HEK293 (cell line): ENCODE measurements at regions not wholly inside any gene's neighbourhood (a gene's known extent, or its start where the extent isn't known, plus 50 kb on each side); places are given as distances from the start of the nearest gene placed in this dataset.
"Not testable (repeated sequence)": the region's sequence is repeated elsewhere in the genome, so short reads cannot be mapped to it uniquely, and the experiment has no call there.

ENCODE experiments used
- SP2 ChIP-seq: fragments of 450-650 bp; formaldehyde crosslinking; IDR thresholded peaks from 2 replicates; pipeline ENCODE4 v1.5.1; 2016; ENCODE audit warnings: missing biosample characterization, missing genetic modification characterization
- ZNF248 ChIP-seq: fragments of 450-650 bp; formaldehyde crosslinking; IDR thresholded peaks from 2 replicates; pipeline ENCODE4 v1.5.1; 2017; ENCODE audit warnings: missing biosample characterization, missing genetic modification characterization
- ZNF670 ChIP-seq: fragments of 450-650 bp; formaldehyde crosslinking; IDR thresholded peaks from 2 replicates; pipeline ENCODE4 v1.5.1; 2016; ENCODE audit warnings: missing biosample characterization, missing genetic modification characterization, low read depth

DNA sequence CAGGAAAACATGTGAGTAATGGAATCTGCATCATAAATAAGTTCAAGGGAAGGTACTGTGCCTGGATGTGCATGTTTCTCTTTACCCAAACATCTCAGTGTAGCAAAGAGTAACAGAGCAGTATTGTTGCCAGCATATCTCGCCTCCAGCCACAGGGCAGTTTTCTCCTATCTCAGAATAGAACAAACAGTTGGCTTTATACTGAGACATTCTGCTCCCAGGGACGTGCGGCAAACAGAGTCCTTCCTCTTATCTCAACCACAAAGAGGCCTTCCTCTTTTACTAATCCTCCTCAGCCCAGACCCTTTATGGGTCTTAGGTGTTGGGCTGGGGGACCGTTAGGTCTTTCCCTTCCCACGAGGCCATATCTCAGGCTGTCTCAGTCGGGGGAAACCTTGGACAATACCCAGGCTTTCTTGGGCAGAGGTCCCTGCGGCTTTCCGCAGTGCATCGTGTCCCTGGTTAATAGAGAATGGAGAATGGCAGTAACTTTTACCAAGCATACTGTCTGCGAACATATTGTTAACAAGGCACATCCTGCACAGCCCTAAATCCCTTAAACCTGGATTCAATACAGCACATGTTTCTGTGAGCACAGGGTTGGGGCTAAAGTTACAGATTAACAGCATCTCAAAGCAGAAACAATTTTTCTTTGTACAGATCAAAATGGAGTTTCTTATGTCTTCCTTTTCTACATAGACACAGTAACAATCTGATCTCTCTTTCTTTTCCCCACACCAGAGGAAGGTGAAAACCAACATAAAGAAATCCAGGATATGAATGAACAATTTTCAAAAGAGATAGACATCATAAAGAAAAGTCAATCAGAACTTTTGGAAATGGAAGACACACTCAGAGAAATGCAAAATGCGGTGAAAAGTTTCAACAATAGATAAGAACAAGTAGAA lies 181.9 kb upstream of the KYNU start:
- TF ChIP-seq SP2 (tag by site-specific recombination); ZNF248; ZNF670 (tag by site-specific recombination): not testable (repeated sequence)
